Thyroid gland (tissue), 4 donors: ENCODE measurements at regions not wholly inside any gene's neighbourhood (a gene's known extent, or its start where the extent isn't known, plus 50 kb on each side); places are given as distances from the start of the nearest gene placed in this dataset.

ENCODE experiments used
- DNase-seq, 2 donors: peaks; one replicate each; pipeline ENCODE4 v3.0.0-alpha.2; 2019
- H3K27ac ChIP-seq, 3 donors: fragments of 200-600 bp; sonication (generic); 1 replicate in 2 of 3; 2 replicates in 1 of 3; pipeline ENCODE4 v1.5.1; 2016 to 2019; ENCODE audit warnings: mild to moderate bottlenecking in 1 of 3, moderate library complexity in 1 of 3
- H3K27me3 ChIP-seq: fragments of 200-600 bp; sonication (generic); one replicate; pipeline ENCODE4 v1.5.1; 2019
- H3K36me3 ChIP-seq, 2 donors: fragments of 200-600 bp; sonication (generic); one replicate each; pipeline ENCODE4 v1.5.1; 2016 to 2019
- H3K4me1 ChIP-seq, 2 donors: fragments of 200-600 bp; sonication (generic); one replicate each; pipeline ENCODE4 v1.5.1; 2017 to 2019
- H3K4me3 ChIP-seq, 3 donors: fragments of 200-600 bp; sonication (generic); replicated peaks in 1 of 3; 1 replicate in 2 of 3; 2 replicates in 1 of 3; pipeline ENCODE4 v1.5.1; 2016; ENCODE audit warnings: mild to moderate bottlenecking in 1 of 3
- H3K9me3 ChIP-seq: fragments of 200-600 bp; sonication (generic); one replicate; pipeline ENCODE4 v1.5.1; 2017
- CTCF ChIP-seq, 6 experiments: fragments of 200-600 bp in 3 of 6; fragments of 450-650 bp in 3 of 6; sonication (generic) in 3 of 6; IDR thresholded peaks; one replicate each; pipeline ENCODE4 v1.5.1; 2016 to 2019; ENCODE audit warnings: antibody characterized with exemption in 6 of 6, mild to moderate bottlenecking in 2 of 6, inconsistent platforms in 1 of 6, moderate library complexity in 1 of 6
- POLR2A ChIP-seq, 2 donors: fragments of 450-650 bp; IDR thresholded peaks; one replicate each; pipeline ENCODE4 v1.6.1; 2017; ENCODE audit warnings: antibody characterized with exemption in 2 of 2, mild to moderate bottlenecking in 2 of 2, moderate library complexity in 1 of 2
- WGBS, 2 donors: methylation state at CpG; one replicate each; pipeline ENCODE4 v1.1.5; 2017; 5-methylcytosine and 5-hydroxymethylcytosine counted together
- intact Hi-C: fragments of 100-400 bp; cut with DNase I; formaldehyde crosslinking; loops from one replicate; pipeline ENCODE4 v1.15.1; 2023

- TF ChIP-seq POLR2A (IDR thresholded peaks at IDR 0.05) (no peak), CTCF (IDR thresholded peaks at IDR 0.05) (no peak)
- 74 to 81% methylated on average over 7 of the region's 7 CpGs for whole genome bisulfite sequencing, 2 donors
- intact Hi-C loops = no loop called here
- no peaks in the 10 kb centered on the region for H3K27me3 ChIP-seq
- H3K4me3 ChIP-seq = no peak overlapping the region
- no peaks in the 10 kb centered on the region for H3K36me3 ChIP-seq
- no peaks in the 10 kb centered on the region for H3K4me1 ChIP-seq
- no peak for DNase-seq
- H3K9me3 ChIP-seq = no peaks in the 10 kb centered on the region
- H3K27ac ChIP-seq = no peak overlapping the region
These were observed 186.0 kb upstream of the POU3F2 start for GRCh38 chr6:98648211-98648914.

- no peak overlapping the region for H3K4me3 ChIP-seq
- no peak for DNase-seq
- 42% methylated on average over 3 of the region's 3 CpGs for WGBS, 2 donors
- TF ChIP-seq POLR2A (IDR thresholded peaks at IDR 0.05) (no peak), CTCF (IDR thresholded peaks at IDR 0.05) (no peak)
- H3K9me3 ChIP-seq = no peaks in the 10 kb centered on the region
- no peaks in the 10 kb centered on the region for H3K4me1 ChIP-seq
- intact Hi-C loops = no loop called here
- H3K27me3 ChIP-seq = no peaks in the 10 kb centered on the region
- H3K27ac ChIP-seq = no peak overlapping the region
- H3K36me3 ChIP-seq = no peaks in the 10 kb centered on the region
These were observed 183.4 kb upstream of the POU3F2 start for GRCh38 chr6:98650941-98651340.

GRCh38 chr6:98653179-98653578, 181.2 kb upstream of the POU3F2 start:
- WGBS, 2 donors = 62 to 75% methylated on average over 2 of the region's 2 CpGs
- no peak overlapping the region for H3K27ac ChIP-seq
- DNase-seq = no peak
- TF ChIP-seq POLR2A (IDR thresholded peaks at IDR 0.05) = no peak
- no peak for TF ChIP-seq CTCF (IDR thresholded peaks at IDR 0.05)
- H3K36me3 ChIP-seq = no peaks in the 10 kb centered on the region
- no peaks in the 10 kb centered on the region for H3K4me1 ChIP-seq
- no peaks in the 10 kb centered on the region for H3K27me3 ChIP-seq
- H3K9me3 ChIP-seq = no peaks in the 10 kb centered on the region
- intact Hi-C loops = no loop called here
- H3K4me3 ChIP-seq = no peak overlapping the region

- WGBS, 2 donors = 46 to 49% methylated on average over 5 of the region's 5 CpGs
- peak in 1 of 2 donors; percentile 21 for DNase-seq
These were observed 176.6 kb upstream of the POU3F2 start for GRCh38 chr6:98657764-98658163.

More at GRCh38 chr6:98657764-98658163, 176.6 kb upstream of the POU3F2 start:
- TF ChIP-seq POLR2A (IDR thresholded peaks at IDR 0.05) (no peak), CTCF (IDR thresholded peaks at IDR 0.05) (no peak)
- H3K4me3 ChIP-seq = no peak overlapping the region
- intact Hi-C loops = no loop called here
- no peaks in the 10 kb centered on the region for H3K27me3 ChIP-seq
- no peaks in the 10 kb centered on the region for H3K4me1 ChIP-seq
- no peaks in the 10 kb centered on the region for H3K9me3 ChIP-seq
- no peaks in the 10 kb centered on the region for H3K36me3 ChIP-seq
- no peak overlapping the region for H3K27ac ChIP-seq
